ENCODE measurements at regions not wholly inside any gene's neighbourhood (a gene's known extent, or its start where the extent isn't known, plus 50 kb on each side); places are given as distances from the start of the nearest gene placed in this dataset.

DNA sequence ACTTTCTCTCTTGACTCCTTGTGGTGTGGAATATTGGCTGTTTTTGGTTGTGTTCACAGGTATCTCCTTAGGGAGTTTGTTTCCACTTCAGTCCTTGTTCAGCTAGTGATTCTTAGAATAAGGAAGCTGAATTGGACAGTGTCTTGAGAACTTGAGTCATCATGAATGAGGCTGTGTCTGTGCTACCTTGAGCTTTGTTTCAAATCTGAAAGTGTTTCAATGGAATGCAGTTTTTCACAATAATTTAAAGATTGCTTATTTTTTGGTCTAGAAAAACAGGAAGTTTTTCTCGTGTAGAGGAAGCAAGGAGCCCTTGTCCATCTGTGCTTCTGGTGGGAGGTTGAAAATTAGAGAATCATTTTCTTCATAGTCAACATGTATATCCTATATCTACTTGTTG lies 76.5 kb downstream of the ZNF518B start:
- Histone ChIP-seq H3K4me3 (no peak overlapping the region), H3K27me3 (no peaks in the 10 kb centered on the region), H3K4me1 (no peaks in the 10 kb centered on the region), H3K36me3 (no peaks in the 10 kb centered on the region), H3K9me3 (no peaks in the 10 kb centered on the region), H3K27ac (no peak overlapping the region)
- no peak for DNase-seq (ENCODE audit: extremely low spot score in 2 of 2)
- intact Hi-C loops (cut with DNase I) = no loop called here
- TF ChIP-seq, protein P1, sequence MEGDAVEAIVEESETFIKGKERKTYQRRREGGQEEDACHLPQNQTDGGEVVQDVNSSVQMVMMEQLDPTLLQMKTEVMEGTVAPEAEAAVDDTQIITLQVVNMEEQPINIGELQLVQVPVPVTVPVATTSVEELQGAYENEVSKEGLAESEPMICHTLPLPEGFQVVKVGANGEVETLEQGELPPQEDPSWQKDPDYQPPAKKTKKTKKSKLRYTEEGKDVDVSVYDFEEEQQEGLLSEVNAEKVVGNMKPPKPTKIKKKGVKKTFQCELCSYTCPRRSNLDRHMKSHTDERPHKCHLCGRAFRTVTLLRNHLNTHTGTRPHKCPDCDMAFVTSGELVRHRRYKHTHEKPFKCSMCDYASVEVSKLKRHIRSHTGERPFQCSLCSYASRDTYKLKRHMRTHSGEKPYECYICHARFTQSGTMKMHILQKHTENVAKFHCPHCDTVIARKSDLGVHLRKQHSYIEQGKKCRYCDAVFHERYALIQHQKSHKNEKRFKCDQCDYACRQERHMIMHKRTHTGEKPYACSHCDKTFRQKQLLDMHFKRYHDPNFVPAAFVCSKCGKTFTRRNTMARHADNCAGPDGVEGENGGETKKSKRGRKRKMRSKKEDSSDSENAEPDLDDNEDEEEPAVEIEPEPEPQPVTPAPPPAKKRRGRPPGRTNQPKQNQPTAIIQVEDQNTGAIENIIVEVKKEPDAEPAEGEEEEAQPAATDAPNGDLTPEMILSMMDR (IDR thresholded peaks at IDR 0.05) = no peak
- TF ChIP-seq POLR2A (IDR thresholded peaks at IDR 0.05) (no peak), POLR2AphosphoS5 (IDR thresholded peaks at IDR 0.05; ENCODE audit: insufficient read depth in 1 of 2, low read depth in 1 of 2) (no peak)

DNA sequence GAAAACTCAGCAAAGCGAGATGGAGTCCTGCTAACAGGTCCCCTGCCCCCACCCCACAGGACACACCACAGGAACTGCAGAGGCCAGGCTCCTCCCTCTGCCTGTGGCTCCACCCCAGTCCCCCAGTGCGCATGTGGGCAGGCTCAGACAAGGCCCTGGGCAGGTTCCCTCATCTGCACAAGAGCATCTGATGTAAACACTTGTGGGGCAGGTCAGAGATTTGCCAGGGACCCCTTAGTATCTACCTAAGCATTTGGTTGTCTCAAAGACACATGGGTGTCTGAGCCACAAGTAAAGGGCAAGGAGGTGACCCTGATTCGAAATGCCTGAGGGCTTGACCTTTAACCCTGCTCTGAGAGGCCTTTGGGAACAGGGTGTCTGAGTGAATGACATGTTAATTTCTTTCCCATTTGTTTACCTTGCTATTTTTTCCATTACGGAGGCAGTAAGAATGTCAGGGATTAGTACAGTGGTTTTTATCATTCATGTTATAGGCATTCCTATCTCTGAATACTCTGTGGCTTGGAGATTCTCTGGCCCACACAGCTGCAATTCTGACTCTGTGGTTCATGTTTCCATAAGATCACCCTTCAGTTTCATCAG lies 85.3 kb downstream of the ZNF518B start:
- DNase-seq (ENCODE audit: extremely low spot score in 2 of 2) = no peak
- intact Hi-C loops (cut with DNase I) = no loop called here

DNA sequence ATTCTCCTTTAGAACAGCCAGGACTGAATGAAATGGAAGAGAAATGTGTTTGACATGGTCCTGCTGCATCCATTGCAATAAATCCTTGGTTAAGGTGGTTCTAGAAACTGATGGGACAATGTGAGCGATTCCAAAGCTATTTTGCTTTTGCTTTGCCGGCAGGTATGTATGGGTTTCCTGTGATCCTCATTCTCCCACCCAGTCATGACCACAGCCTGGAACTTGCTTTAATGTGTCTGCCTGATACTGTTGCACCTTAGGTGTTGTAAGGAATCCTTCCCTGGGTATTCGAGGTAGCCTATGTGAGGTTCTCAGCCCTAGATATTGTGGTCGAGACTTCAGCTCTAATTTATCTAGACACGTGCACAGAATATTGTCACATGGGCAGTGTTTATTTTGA lies 86.1 kb downstream of the ZNF518B start:
- no peak overlapping the region for H3K4me3 ChIP-seq
- TF ChIP-seq, protein P1 (IDR thresholded peaks at IDR 0.05) = no peak
- no peak for TF ChIP-seq POLR2AphosphoS5 (IDR thresholded peaks at IDR 0.05; ENCODE audit: insufficient read depth in 1 of 2, low read depth in 1 of 2)
- no peak for TF ChIP-seq POLR2A (IDR thresholded peaks at IDR 0.05)
- H3K9me3 ChIP-seq = no peaks in the 10 kb centered on the region
- no peak for DNase-seq (ENCODE audit: extremely low spot score in 2 of 2)
- no peak overlapping the region for H3K27ac ChIP-seq
- no peaks in the 10 kb centered on the region for H3K27me3 ChIP-seq
- no peaks in the 10 kb centered on the region for H3K4me1 ChIP-seq
- intact Hi-C loops (cut with DNase I) = no loop called here
- no peaks in the 10 kb centered on the region for H3K36me3 ChIP-seq

More for the DNA sequence above, 85.3 kb downstream of the ZNF518B start:
- Histone ChIP-seq H3K27ac (no peak overlapping the region), H3K4me3 (no peak overlapping the region), H3K36me3 (no peaks in the 10 kb centered on the region), H3K9me3 (no peaks in the 10 kb centered on the region), H3K4me1 (no peaks in the 10 kb centered on the region), H3K27me3 (no peaks in the 10 kb centered on the region)
- TF ChIP-seq POLR2A (IDR thresholded peaks at IDR 0.05) (no peak), POLR2AphosphoS5 (IDR thresholded peaks at IDR 0.05; ENCODE audit: insufficient read depth in 1 of 2, low read depth in 1 of 2) (no peak)
- TF ChIP-seq, protein P1 (IDR thresholded peaks at IDR 0.05) = no peak

DNA sequence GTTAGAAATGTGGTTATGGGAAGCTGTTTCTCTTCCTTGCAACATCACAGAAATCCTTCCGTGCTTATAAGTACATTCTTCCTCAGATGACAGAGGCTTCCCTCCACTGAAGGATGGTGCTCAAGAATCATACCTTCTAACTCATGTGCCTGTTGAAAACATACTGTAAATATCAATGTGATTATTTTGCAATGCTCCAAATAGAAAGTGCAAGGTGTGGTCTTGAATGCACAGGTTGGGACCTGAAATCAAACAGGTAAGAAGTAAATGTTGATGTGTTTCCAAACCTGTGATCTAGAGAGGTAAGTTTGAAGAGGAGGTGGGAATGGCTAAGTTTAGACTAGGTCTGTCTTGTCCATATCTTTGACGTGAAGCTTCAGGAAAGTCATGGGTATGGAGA lies 87.7 kb downstream of the ZNF518B start:
- Histone ChIP-seq H3K36me3 (no peaks in the 10 kb centered on the region), H3K4me1 (no peaks in the 10 kb centered on the region), H3K9me3 (no peaks in the 10 kb centered on the region), H3K27ac (no peak overlapping the region), H3K4me3 (no peak overlapping the region), H3K27me3 (no peaks in the 10 kb centered on the region)
- no peak for DNase-seq (ENCODE audit: extremely low spot score in 2 of 2)
- TF ChIP-seq POLR2A (IDR thresholded peaks at IDR 0.05) = no peak
- TF ChIP-seq, protein P1 (IDR thresholded peaks at IDR 0.05) = no peak
- TF ChIP-seq POLR2AphosphoS5 (IDR thresholded peaks at IDR 0.05; ENCODE audit: insufficient read depth in 1 of 2, low read depth in 1 of 2) = no peak
- intact Hi-C loops (cut with DNase I) = no loop called here

DNA sequence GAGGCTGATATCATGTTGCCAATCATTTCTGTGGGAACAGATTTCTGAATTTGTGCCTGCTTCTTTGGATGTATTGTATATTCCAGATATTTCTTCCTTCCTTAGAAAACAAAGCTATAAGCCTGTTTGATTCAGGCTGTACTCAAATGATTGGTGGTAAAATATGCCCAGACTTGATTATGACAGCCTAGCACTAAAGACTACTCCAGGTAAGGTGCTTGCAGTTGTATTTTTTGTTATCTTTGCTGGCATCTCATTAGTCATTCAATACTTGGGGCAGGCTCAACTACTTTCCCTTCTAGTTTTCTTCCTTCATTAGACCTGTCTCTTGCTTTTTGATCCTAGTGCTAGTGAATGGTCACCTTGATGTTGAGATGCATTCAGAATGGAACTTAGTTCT lies 90.6 kb downstream of the ZNF518B start:
- intact Hi-C loops (cut with DNase I) = no loop called here
- Histone ChIP-seq H3K4me3 (no peak overlapping the region), H3K4me1 (no peaks in the 10 kb centered on the region), H3K27ac (no peak overlapping the region), H3K27me3 (no peaks in the 10 kb centered on the region), H3K9me3 (no peaks in the 10 kb centered on the region), H3K36me3 (no peaks in the 10 kb centered on the region)
- no peak for DNase-seq (ENCODE audit: extremely low spot score in 2 of 2)
- no peak for TF ChIP-seq POLR2A (IDR thresholded peaks at IDR 0.05)
- peak in 1 of 2 donors; percentile 54 for TF ChIP-seq POLR2AphosphoS5 (IDR thresholded peaks at IDR 0.05; ENCODE audit: insufficient read depth in 1 of 2, low read depth in 1 of 2)

All from vagina (tissue), 2 donors.